ENCODE measurements at regions not wholly inside any gene's neighbourhood (a gene's known extent, or its start where the extent isn't known, plus 50 kb on each side); places are given as distances from the start of the nearest gene placed in this dataset.

DNA sequence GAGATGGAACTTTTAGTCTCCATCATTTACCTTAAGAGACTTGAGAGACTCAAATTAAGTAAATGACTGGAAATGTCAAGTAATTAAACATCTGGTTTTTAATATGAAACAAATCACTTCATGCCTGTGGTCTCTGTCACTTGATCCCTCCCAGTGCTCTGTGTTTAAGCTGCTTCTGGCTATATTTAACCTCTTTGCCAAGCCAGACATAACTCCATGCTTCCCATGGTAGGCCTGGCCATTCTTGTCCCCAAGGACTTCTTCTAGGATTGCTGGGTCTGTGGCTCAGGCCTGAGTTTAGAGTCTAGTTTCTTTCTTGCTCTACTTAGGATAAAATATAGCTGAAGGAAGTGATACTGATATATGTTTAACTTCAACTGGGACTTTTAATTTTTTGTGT is 1013.6 kb downstream of the FLRT2 start:
- no peak for DNase-seq

DNA sequence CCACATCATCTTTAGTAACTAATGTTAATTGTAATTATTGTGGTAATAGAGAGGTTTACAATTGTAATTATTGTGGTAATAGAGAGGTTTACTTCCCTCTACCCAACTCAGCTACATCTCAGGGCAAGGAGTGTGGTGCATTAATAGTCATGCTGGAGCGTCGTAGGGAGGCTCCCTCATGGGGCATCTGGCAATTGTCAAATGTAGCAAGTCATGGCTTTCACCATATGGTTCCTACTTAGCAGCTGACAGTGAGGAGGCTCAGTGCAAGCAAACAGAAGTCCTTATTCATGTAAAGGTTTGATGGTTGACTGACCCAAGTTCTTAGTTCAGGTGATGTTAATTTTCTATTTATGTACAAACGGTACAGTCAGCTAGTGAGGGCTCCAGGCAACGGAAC is 1012.0 kb downstream of the FLRT2 start:
- no peak for DNase-seq

DNA sequence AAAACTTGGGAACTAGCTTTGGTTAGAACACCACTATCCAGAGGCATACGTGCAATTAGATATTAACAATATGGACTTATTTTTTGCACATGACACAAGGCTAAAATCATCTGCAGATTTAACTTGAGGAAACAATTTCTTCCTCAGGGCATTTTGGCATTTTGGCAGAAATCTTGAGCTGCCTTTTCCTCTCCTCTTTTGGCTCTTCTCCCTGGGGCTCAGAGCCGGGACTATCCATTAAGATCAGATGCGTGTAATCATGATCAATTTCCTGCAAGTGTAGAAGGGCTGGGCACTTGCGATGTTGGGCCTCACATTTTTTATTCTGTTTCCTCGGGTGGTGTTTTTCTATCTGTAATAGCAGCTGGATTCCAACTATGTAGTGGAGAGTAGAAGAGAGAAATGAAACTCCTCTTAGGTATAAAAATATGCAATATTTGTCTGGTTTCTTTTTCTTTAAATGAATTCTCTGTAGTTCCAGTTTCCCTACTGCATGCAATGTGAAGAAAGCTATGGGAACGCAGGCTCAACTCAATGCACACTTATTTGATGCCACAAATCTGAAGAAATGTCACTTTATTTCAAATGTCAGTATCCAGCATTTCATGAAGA is 1010.8 kb downstream of the FLRT2 start:
- no peak for DNase-seq

DNA sequence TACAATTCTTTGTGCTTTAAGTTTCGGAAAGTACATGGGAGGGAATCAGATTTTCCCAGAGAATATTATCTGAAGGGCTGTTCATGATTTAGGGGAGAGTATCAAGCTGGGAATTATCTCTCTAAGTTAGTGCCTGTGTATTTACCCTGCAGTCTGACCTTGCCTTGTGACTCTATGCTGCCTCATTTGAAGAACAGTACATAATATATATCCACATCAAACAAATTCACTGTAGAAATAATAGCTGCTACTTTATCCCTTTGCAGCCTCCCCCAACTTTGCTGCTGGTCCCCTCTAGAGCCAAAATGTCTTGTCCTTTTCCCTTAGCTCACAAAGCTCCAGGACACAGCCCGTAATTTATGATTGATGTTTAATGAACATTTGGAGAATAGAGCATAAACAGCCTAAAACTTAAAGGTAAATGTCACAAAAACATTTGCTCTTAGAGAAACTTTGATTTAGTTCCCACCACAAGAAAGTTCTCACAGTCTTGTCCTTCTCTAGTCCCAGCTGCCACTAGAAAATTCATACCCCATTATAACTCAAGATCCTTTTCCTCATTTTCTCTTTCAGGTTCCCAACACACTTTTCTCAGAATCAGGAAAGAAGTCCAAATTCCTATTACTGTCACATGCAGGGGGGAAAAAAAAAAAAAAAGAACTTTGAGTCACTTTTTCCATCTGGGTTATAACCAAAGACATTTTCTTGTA is 1009.6 kb downstream of the FLRT2 start:
- no peak for DNase-seq

DNA sequence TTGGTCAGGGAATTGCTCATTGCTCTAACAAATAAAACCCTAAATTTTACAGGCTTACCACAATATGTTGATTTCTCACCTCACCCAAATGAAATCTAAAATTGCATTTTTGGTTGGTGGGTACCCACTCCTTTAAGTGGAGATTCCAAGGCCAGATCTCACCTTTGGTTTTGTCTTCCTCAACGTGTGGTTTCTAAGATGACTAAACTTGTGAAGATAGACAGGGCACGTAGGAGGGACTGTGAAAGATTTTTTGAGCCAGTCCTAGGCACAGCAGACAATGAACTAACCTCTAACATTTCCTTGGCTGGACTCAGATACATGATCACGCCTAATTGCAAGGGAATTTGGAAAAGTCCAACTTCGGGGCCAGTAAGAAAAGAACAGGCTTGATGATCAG is 1003.9 kb downstream of the FLRT2 start:
- DNase-seq: no peak

DNA sequence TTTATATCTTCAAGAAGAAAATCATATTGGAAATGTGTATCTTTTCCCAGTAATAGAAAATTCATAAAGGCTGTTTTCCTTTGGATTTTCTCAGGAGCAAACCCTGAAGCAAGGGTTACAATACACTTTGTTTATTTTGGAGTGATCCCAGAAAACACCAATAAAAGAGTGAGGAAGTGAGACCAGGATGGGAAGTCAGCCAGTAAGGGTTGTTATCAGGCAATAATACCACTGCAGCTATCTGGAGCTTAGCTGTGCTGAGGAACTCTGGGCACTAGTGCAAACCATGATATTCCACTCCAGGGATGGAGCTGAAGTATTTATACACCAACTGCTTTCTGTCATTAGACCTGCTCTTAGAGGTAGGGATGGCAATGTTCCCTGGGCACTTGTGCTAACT is 1002.3 kb downstream of the FLRT2 start:
- no peak for DNase-seq

DNA sequence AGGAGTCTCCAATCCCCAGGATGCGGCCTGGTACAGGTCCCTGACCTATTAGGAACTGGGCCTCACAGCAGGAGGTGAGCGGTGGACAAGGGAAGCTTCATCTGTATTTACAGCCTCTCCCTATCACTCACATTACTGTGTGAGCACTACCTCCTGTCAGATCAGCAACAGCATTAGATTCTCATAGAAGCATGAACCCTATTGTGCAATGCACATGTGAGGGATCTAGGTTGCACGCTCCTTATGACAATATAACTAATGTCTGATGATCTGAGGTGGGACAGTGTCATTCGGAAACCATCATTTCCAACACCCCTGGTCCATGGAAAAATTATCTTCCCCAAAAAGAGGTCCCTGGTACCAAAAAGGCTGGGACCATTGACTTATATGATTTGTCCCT is 1000.5 kb downstream of the FLRT2 start:
- DNase-seq: no peak

DNA sequence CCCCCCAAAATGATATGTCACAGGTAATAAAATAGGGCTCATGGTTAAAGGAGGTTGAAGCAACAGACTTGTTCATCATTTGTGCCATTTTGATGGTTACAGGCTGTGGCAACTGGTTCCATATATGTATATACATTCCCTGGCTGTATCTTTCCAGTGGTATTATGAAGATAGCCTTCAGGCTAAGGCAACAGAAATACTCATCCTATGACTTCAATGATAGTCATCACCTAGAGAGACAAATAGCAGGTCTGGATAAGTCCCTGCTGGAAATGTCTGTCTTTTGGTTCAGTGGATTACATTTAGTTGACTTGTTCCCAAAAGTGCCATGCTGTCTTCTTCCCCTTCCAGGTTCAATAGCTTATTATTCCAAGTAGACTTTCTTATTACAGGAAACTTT is 997.4 kb downstream of the FLRT2 start:
- DNase-seq: no peak

DNA sequence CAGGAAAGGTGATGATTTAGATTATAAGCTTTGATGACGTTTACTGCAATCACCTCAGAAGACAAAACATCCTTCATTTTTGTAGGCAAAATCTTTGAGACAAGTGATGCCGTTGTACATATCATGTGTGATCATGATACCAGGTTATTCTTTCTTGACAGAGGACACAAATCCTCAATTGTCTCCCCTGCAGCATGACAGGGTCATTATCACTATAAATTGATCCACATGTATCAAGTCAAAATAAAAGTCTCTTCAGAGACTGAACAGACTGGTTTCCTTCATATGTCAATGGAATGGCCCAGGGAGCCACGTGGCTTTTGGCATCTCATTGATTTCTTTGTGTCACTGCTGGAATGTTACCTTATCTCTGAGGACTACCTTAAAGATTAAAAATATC is 995.7 kb downstream of the FLRT2 start:
- DNase-seq: no peak

DNA sequence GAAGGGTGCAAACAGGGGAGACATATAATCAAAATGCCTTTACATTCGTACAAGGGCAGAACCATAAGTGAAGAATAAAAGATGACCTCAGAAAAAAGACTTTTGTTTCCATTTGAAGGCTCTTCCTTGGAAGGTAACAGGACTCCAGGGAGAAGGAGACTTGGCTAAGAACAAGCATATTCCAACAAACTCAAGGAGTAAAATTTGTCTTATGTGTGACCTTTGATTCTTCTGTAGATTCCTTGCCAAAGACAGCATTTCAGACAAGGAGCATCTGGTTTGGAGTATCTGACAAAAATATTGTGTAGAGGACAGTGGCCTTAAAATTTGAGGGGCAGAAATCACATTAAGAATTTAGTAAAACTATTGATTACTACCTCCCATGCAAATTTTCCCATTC is 991.9 kb downstream of the FLRT2 start:
- DNase-seq: no peak

DNA sequence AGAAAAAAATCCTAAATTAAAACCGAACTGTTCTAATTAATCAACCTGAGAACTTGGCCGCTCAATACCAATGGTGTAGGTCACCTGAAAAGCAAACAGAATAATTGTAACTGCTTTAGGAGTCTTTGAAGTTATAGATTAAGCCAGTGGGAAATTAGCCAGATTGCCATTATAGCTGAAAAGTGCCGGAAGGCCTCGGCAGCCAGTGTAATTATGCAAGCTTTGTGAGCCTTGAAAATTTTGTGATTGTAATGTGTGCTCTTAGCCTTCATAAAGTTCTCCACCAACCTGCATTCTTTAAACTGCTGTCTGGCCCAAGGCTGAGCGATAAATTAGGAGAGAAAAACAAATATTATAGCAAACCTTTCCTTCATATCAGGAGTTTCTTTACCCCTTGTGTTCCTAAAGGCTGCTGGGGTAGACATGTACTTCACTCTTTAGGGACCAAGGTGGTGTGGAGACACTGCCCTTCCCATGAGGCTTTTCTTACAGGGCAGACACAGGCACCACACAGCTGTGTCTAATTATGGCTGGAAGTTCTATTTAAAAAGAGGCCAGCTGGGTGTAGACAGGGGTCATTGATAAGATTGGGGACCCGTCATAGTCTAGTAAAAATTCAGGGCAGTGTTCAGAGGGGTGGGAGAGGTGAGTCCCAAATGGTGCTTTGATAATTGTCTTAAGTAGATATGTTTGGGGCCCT is 991.2 kb downstream of the FLRT2 start:
- no peak for DNase-seq

DNA sequence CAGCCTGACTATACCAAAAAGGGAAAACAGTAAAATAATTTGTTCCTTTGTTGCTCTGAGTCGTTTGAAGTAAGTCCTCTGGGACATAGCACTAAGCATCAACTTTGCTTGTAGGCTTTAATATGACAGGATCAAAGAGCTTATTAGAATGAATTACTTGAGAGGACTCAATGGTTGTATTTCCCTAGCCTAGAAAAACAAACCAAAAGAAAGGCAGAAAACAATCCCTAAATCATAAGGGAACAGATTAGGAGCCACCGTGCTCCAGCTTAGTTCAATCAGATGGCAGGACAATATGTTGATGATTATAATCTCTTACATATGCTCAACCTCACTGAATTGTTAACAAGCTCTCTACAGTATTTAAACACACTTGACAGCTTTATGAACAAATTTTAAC is 988.4 kb downstream of the FLRT2 start:
- no peak for DNase-seq

DNA sequence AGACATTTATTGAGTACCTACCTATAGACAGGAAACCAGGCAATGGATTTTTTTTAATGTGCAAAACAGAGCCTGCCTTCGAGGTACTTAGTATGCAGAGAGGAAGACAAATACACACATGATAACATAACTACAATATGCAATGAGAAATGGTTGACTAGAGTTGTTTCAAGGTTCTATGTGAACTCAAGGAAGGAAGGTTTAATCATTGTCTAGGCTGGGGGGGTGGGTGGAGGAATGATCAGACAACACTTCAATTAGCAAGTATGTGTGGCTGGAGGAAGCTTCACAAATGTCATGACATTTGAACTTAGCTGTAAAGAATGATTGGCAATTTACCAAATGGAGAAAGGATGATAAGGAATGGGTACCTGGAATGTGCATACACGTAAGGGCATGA is 985.3 kb downstream of the FLRT2 start:
- DNase-seq: no peak

DNA sequence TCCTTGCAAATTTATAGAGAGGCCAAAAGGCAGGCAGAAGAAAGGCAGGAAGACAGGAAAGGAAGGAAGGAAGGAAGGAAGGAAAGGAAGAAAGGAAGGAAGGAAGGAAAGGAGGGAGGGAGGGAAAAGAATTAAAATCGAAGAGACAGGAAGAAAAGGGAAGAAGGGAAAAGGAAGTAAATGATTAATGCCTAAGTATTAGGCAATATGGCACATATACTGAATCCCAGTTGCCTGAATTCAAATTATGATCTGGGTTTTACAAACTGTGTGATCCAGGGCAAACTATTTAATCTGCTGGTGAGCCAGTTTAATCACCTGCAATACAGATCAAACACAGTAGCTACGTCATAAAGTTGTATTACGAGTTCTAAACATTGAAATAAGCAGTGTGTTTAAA is 983.6 kb downstream of the FLRT2 start:
- DNase-seq: no peak

DNA sequence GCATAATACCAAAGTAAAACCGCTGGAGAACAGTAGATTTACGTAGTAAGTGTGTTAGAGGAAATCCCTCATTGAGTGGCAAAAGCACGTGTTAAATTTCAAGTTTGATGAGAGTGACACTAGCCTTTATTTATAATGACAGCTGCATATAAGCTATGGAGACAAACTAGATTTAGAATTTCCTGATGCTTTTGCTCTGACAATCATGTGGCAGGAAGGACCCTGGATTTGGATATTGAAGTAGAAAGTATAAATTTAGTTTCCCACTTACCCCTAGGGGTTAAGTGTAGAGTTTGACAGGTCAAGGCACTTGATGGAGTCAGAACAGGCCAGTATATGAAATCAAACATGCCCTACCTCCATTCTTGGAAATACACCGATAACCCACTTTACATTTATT is 983.1 kb downstream of the FLRT2 start:
- no peak for DNase-seq

DNA sequence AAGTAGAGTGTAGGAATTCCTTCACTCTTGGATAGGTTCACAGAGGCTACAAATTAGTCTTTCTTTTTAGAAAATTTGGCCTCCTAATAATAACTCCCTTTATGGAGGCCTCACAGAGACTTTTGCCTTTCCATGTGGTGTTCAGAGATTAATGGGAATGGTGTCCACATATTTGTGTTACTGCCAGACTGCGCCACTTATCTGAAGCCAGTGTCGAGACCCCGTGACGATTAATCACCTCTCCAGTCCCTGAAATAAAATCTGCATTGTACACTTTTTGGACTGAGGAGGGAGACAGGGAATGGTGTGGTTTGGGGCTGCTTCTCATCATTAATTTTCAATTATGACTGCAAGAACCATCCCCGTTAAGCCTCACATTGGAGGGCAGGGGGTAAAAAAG is 980.5 kb downstream of the FLRT2 start:
- no peak for DNase-seq

DNA sequence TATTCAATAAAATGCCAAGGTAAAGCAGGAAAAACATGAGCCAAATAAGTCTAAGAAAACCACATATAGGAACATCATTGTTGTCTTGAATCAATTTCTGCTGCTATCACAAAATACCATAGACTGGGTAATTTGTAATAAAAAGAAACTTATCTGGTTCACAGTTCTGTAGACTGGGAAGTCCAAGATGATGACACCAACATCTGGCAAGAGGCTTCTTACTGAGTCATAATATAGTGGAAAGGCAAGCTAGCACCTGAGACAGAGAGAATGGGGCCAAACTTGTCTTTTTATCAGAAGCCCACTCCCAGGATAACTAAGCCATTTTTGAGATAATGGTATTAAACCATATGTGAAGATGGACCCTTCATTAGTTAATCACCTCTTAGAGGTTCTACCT is 975.9 kb downstream of the FLRT2 start:
- no peak for DNase-seq

DNA sequence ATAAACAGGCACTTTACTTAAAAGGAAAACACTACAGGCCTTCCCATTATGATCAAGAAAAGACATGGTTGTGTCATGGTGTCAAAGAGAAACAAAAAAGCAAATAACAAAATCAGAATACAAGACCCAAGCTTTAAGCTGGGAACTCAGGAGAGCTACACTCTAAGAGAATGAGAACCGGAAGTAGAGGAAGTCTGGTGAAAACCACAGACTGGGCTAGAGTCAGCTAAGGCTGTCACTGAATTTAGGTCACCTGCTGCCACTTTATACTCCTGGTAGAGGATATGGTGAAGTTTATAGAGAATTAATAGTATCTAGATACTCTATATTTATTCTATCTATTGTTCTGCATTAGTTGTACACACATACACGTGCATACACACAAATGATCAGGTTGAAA is 971.7 kb downstream of the FLRT2 start:
- no peak for DNase-seq

DNA sequence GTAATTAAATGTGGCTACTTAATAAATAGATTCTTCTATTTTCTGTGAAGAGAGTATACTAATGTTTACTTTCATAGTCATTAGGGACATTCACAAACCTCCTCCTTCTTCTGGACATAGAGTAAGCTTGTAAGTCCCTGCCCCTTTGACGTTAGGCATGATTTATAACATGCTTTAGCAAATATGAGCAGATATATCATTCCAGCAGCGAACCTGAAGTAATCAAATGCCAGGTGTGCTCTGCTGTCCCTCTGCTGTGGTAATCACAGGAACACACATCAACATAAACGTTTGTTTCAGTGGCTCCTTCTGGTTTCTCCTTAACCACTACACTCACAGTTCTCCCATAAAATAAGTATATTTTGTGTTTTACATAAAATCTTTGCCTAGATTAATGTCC is 961.8 kb downstream of the FLRT2 start:
- no peak for DNase-seq

DNA sequence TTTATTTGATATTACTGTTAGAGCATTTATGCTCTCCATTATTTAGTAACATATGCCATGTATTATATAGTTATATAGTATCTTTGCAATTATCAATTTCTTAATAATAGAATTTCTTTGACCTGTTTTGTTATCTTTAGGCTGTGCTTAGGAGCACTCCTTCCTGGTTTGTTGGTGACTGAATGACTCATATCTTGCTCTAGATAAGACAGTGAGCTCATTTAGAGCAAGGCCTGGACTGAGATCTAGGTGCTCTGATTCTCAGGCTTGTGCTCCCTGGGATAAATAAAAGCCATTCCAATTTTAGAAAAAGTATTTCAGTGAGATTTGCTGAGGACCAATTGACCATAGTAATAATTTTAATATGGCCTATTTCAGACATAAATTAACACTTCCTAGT is 951.2 kb downstream of the FLRT2 start:
- DNase-seq: no peak

DNA sequence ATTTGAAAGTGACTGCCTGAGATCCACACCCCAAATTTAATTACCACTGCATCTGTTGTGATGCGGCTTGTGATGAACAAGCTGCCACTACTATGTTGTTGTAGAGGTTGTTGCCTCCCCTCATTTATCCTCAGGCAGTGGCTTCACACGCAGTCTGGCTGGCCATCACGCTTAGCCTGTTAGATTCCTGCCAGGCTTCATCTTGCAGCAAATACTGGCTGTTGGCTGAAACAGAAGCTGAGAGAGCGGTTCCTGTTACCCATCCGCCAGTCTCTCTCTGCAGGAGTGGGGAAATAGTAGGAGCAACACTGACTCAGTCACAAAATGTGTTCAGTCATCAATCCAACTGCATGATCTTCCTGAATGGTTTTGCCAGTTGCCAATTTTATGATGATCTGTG is 934.4 kb downstream of the FLRT2 start:
- DNase-seq: no peak

DNA sequence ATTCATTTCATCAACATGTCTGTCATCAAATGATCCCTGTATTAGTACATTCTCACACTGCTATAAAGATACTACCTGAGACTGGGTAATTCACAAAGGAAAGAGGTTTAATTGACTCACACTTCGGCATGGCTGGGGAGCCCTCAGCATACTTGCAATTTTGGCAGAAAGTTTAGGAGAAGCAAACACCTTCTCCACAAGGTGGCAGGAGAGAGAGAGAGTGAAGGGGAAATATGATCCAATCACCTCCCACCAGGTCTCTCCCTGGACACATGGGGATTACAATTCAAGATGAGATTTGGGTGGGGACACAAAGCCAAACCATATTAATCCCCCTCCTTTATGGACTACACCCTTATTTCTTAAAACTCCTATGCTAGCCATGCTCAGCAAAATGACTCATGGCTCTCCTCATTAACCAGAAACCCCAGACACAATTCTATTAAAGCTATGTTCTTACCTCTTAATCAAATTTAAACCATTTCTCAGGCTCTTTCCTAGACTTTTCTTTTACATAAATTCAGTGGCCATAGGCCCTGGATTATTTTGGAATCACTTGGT is 932.3 kb downstream of the FLRT2 start:
- no peak for DNase-seq

DNA sequence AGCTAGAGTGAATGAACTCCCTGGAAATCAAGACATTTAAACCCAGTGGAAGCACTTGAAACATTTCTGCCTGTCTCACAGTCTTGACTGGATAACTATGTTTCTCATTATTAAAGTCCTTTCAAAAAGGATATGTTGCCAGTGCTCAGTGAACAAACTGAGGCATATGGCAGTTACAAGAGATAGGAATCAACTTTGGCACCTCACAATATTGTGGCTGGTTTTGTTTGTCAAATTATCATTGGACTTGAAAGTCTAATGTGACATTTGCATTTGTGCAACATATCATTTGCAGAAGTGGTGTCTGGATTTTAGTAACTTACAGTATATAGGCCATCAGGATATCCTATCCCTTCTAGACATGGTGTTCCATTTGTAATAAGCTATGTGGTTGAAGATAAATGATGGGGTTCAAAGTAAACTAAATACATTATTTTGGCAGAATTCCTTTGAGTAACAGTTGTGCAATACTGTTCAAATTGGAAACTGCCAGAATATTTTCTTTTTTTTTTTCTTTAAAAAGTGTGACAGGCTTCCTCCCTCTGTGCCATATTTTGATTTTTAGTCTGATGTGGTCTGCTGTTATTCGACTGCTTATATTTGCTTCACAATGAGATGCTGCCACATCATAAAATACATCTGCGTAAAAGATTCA is 927.7 kb downstream of the FLRT2 start:
- DNase-seq: no peak

DNA sequence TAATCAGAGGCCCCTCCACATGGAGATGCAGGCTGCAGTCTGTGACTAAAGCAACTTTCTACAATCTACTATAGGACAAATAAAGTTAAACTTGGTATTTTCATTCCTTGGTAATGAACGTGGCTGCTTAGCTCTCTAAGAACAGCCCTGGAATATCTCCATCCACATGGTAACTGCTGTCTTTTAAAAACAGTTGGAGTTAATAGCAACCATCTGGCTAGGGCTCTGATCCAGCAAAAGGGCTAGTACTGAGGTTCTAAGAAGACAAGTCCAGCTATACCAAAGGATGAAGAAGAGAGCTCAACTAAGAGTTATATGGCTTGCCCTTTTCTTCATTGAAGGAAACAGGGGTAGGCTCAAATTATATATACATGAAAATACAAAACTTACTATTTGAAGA is 920.1 kb downstream of the FLRT2 start:
- no peak for DNase-seq

Measured in NCI-H187 (cell line).